ENCODE measurements at regions not wholly inside any gene's neighbourhood (a gene's known extent, or its start where the extent isn't known, plus 50 kb on each side); places are given as distances from the start of the nearest gene placed in this dataset.

DNA sequence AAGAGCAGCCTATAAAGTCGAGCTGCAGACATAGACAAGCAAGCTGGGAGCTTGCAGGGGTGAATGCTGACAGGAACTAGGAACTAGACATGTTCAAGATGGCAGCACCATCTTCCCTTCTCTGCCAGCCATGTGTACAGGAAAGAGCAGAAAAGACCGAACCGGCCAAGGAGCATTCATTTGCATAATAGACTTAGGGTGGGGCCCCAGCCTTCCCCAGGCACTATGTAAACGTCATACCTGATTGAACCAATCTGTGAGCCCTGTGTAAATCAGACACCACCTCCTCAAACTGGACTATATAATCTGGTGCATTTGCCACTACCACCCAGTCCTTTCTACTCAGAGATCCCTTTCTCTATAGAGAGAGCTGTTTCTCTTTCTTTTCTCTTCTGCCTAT, 106.9 kb upstream of the FAM3C start:
- DNase-seq: no peak
- ATAC-seq: no peak
- Histone ChIP-seq H3K4me1 (peaks cover 10% of the 10 kb centered on the region), H3K27ac (no peak overlapping the region), H3K36me3 (replicated peaks in 1 of 2; ENCODE audit: insufficient read depth in 1 of 2, low read depth in 2 of 2) (no peaks in the 10 kb centered on the region), H3K27me3 (no peaks in the 10 kb centered on the region), H3K4me3 (no peak overlapping the region), H3K9me3 (peaks cover 0 to 15% (median 2%) of the 10 kb centered on the region in 3 donors)
- intact Hi-C loops (cut with DNase I): no loop called here
- 74 to 75% methylated on average over 4 of the region's 4 CpGs for WGBS, 2 donors
- TF ChIP-seq, protein P1, sequence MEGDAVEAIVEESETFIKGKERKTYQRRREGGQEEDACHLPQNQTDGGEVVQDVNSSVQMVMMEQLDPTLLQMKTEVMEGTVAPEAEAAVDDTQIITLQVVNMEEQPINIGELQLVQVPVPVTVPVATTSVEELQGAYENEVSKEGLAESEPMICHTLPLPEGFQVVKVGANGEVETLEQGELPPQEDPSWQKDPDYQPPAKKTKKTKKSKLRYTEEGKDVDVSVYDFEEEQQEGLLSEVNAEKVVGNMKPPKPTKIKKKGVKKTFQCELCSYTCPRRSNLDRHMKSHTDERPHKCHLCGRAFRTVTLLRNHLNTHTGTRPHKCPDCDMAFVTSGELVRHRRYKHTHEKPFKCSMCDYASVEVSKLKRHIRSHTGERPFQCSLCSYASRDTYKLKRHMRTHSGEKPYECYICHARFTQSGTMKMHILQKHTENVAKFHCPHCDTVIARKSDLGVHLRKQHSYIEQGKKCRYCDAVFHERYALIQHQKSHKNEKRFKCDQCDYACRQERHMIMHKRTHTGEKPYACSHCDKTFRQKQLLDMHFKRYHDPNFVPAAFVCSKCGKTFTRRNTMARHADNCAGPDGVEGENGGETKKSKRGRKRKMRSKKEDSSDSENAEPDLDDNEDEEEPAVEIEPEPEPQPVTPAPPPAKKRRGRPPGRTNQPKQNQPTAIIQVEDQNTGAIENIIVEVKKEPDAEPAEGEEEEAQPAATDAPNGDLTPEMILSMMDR (IDR thresholded peaks at IDR 0.05): no peak
- no peak for TF ChIP-seq POLR2A (IDR thresholded peaks at IDR 0.05)

DNA sequence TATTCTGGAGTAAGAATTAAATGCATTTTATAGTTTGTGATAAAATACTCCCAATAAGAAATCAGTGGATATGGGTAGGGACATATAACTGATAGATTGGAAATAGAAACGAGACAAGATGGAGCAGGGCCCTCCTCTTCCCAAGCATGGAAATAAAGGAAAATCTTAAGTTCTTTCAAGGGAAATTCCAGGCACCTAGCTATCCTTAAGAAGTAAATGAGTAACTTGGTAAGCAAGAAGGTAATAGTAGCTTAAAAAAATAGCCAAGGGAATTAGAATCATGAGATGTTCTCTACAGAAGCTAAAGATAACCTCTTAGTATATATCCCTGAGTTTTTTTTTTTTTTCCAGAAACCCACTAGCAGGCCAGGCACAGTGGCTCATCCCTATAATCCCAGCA, 105.5 kb upstream of the FAM3C start:
- WGBS, 2 donors: 89 to 92% methylated on average over 1 of the region's 1 CpG
- Histone ChIP-seq H3K4me3 (no peak overlapping the region), H3K4me1 (peaks cover 10% of the 10 kb centered on the region), H3K9me3 (peaks cover 0 to 15% (median 2%) of the 10 kb centered on the region in 3 donors), H3K27me3 (no peaks in the 10 kb centered on the region), H3K36me3 (replicated peaks in 1 of 2; ENCODE audit: insufficient read depth in 1 of 2, low read depth in 2 of 2) (no peaks in the 10 kb centered on the region), H3K27ac (no peak overlapping the region)
- DNase-seq (no peak), ATAC-seq (no peak)
- TF ChIP-seq, protein P1 (IDR thresholded peaks at IDR 0.05): no peak
- TF ChIP-seq POLR2A (IDR thresholded peaks at IDR 0.05): no peak
- intact Hi-C loops (cut with DNase I): no loop called here

DNA sequence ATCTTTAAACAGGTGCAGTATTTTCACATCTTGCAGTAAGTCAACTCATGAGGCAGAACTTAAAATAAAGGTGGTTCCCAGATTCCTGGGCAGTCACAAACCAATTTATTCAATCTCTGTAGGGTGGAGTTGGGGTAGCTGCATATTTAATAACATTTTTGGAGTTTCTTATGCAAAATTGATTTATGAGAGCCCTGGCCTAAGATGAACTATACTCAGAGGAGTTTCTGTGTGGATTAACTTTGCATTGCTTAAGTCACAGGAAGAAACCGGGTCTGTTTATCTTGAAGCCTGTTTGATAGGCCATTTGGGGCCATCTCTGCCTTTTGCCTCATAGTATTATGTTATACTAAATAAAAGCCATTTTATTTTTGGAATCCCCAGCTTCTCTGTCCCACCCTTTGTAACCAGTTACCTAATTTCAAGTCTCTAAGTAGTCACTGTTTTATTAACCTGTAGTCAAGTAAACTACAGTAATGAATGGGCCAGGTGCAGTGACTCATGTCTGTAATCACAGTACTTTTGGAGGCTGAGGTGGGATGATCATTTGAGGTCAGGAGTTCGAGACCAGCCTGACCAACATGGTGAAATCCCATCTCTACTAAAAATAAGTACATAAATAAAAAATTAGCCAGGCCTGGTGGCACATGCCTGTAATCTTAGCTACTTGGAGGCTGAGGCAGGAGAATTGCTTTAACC, 104.4 kb upstream of the FAM3C start:
- Histone ChIP-seq H3K27me3 (no peaks in the 10 kb centered on the region), H3K4me1 (peaks cover 10% of the 10 kb centered on the region), H3K27ac (no peak overlapping the region), H3K9me3 (peaks cover 0 to 6% (median 2%) of the 10 kb centered on the region in 3 donors), H3K36me3 (replicated peaks in 1 of 2; ENCODE audit: insufficient read depth in 1 of 2, low read depth in 2 of 2) (no peaks in the 10 kb centered on the region), H3K4me3 (no peak overlapping the region)
- TF ChIP-seq, protein P1 (IDR thresholded peaks at IDR 0.05): no peak
- no peak for TF ChIP-seq POLR2A (IDR thresholded peaks at IDR 0.05)
- intact Hi-C loops (cut with DNase I): no loop called here
- ATAC-seq (no peak), DNase-seq (no peak)
- WGBS, 2 donors: 78 to 82% methylated on average over 2 of the region's 2 CpGs

DNA sequence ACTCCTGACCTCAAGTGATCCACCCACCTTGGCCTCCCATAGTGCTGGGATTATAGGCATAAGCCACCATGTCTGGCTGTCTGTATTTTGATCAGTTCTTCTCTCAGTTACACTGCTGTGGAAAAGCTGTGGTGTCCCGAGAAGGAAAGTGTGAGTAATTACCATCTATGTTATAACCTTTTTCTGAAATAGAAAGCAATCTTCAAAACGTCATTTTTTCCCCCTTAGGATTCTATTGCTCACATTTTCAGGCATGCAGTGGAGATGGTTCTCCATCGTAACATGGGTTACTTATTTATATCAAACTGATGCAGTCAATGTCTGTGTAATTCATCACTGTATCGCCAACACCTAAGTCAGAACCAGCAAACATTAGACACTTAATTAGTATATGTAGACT, 103.5 kb upstream of the FAM3C start:
- WGBS, 2 donors: 84 to 89% methylated on average over 4 of the region's 4 CpGs
- no peaks in the 10 kb centered on the region for H3K36me3 ChIP-seq (replicated peaks in 1 of 2; ENCODE audit: insufficient read depth in 1 of 2, low read depth in 2 of 2)
- intact Hi-C loops (cut with DNase I): no loop called here

More for the DNA sequence above, 103.5 kb upstream of the FAM3C start:
- Histone ChIP-seq H3K27ac (no peak overlapping the region), H3K4me1 (peaks cover 10% of the 10 kb centered on the region), H3K4me3 (no peak overlapping the region), H3K27me3 (no peaks in the 10 kb centered on the region), H3K9me3 (no peaks in the 10 kb centered on the region)
- TF ChIP-seq POLR2A (IDR thresholded peaks at IDR 0.05): no peak
- TF ChIP-seq, protein P1 (IDR thresholded peaks at IDR 0.05): no peak
- DNase-seq (no peak), ATAC-seq (no peak)

All from body of pancreas (tissue), 4 donors.